Ishikawa (cell line): ENCODE measurements at regions not wholly inside any gene's neighbourhood (a gene's known extent, or its start where the extent isn't known, plus 50 kb on each side); places are given as distances from the start of the nearest gene placed in this dataset.

Source experiments
- EGR1 ChIP-seq: IDR thresholded peaks from 2 replicates; pipeline ENCODE4 v1.6.1; 2012
- EP300 ChIP-seq: IDR thresholded peaks from 2 replicates; pipeline ENCODE4 v1.6.1; 2012; ENCODE audit warnings: borderline replicate concordance
- MAX ChIP-seq: IDR thresholded peaks from 2 replicates; pipeline ENCODE4 v1.6.1; 2012
- TAF1 ChIP-seq: IDR thresholded peaks from 2 replicates; pipeline ENCODE4 v1.6.1; 2012; ENCODE audit warnings: low read depth, mild to moderate bottlenecking
- YY1 ChIP-seq: IDR thresholded peaks from 2 replicates; pipeline ENCODE4 v1.6.1; 2012; ENCODE audit warnings: low read depth

DNA sequence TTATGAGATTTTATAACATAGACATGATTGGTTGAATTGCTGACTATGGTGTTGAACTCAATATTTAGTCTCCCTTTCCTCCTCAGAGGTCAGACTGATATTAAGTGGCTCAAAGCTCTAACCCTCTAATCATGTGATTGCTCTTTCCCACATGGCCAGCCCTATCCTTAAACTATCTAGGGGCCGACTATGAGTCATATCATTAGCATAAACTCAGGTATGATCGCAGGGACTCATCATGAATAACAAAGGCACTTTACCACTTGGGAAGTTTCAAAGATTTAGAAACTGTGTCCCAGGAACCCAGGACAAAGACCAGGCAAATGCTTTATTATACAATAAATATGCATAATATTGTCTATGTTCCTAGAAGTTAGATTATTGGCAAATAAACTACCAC lies 894.6 kb upstream of the NEGR1 start:
- no peak for TF ChIP-seq TAF1
- no peak for TF ChIP-seq YY1
- TF ChIP-seq EGR1, result no peak
- TF ChIP-seq EP300, result no peak
- TF ChIP-seq MAX, result no peak
